OCI-LY1 (cell line): ENCODE measurements at regions not wholly inside any gene's neighbourhood (a gene's known extent, or its start where the extent isn't known, plus 50 kb on each side); places are given as distances from the start of the nearest gene placed in this dataset.

Source experiments
- CTCF ChIP-seq: fragments of 200-600 bp; sonication (generic), shearing (Covaris generic); IDR thresholded peaks from 2 replicates; pipeline ENCODE4 v1.5.1; 2017; ENCODE audit warnings: mild to moderate bottlenecking, antibody characterized with exemption, low read length, moderate library complexity, mixed read lengths
- EZH2 ChIP-seq: fragments of 200-600 bp; sonication (generic), shearing (Covaris generic); IDR thresholded peaks from 2 replicates; pipeline ENCODE4 v1.8.0; 2017; ENCODE audit warnings: borderline replicate concordance, mixed run types, mild to moderate bottlenecking, antibody characterized with exemption, low read length, moderate library complexity, mixed read lengths

GRCh38 chr14:31970744-31971143 is 106.4 kb upstream of the ARHGAP5 start:
- TF ChIP-seq CTCF, result no peak
- no peak for TF ChIP-seq EZH2
